Left colon (tissue), 2 donors: ENCODE measurements at regions not wholly inside any gene's neighbourhood (a gene's known extent, or its start where the extent isn't known, plus 50 kb on each side); places are given as distances from the start of the nearest gene placed in this dataset.

Experiments used
- ATAC-seq: fragments of 200-7000 bp; cut with Tn5 transposase; one replicate; pipeline ENCODE4 v1.9.1; 2020; ENCODE audit warnings: mild to moderate bottlenecking, moderate library complexity
- DNase-seq, 2 donors: peaks; one replicate each; pipeline ENCODE4 v3.0.0-alpha.2; 2020
- intact Hi-C, 2 donors: fragments of 100-400 bp; cut with DNase I in 1 of 2; cut with micrococcal nuclease in 1 of 2; formaldehyde crosslinking; loops; one replicate each; pipeline versions ENCODE4 v1.11.2 to v1.14.0; 2022; cut with DNase I, micrococcal nuclease
- donor health status: DM: no; HTN: no; CAD: no.
- donor health status: DM: yes; HTN: yes; CAD: no.

GRCh38 chr10:24793648-24794379, 70.1 kb upstream of the ARHGAP21 start:
- intact Hi-C loops: no loop called here
- DNase-seq: no peak
- ATAC-seq: peak; percentile 74

- intact Hi-C loops: no loop called here
- ATAC-seq: no peak
- no peak for DNase-seq
These were observed 69.0 kb upstream of the ARHGAP21 start for GRCh38 chr10:24792638-24793037.

GRCh38 chr10:24791084-24791726, 67.5 kb upstream of the ARHGAP21 start:
- DNase-seq (no peak), ATAC-seq (no peak)
- intact Hi-C loops: no loop called here

- intact Hi-C loops: no loop called here
- ATAC-seq (no peak), DNase-seq (no peak)
These were observed 66.9 kb upstream of the ARHGAP21 start for GRCh38 chr10:24790599-24790998.

- ATAC-seq (no peak), DNase-seq (no peak)
- intact Hi-C loops: no loop called here
These were observed 66.4 kb upstream of the ARHGAP21 start for GRCh38 chr10:24790073-24790472.

- ATAC-seq (no peak), DNase-seq (no peak)
- intact Hi-C loops: no loop called here
These were observed 61.2 kb upstream of the ARHGAP21 start for GRCh38 chr10:24784923-24785322.

- no peak for DNase-seq
- intact Hi-C loops: no loop called here
These were observed 60.4 kb upstream of the ARHGAP21 start for GRCh38 chr10:24784061-24784460.

GRCh38 chr10:24783504-24783903, 59.8 kb upstream of the ARHGAP21 start:
- intact Hi-C loops: no loop called here
- DNase-seq (no peak), ATAC-seq (no peak)

More at GRCh38 chr10:24784061-24784460, 60.4 kb upstream of the ARHGAP21 start:
- ATAC-seq: no peak

- intact Hi-C loops: no loop called here
- ATAC-seq (no peak), DNase-seq (no peak)
These were observed 56.0 kb upstream of the ARHGAP21 start for GRCh38 chr10:24779737-24780136.

- ATAC-seq: no peak
- intact Hi-C loops: no loop called here
- no peak for DNase-seq
These were observed 54.6 kb upstream of the ARHGAP21 start for GRCh38 chr10:24778298-24778697.

- ATAC-seq (no peak), DNase-seq (no peak)
- intact Hi-C loops: no loop called here
These were observed 53.5 kb upstream of the ARHGAP21 start for GRCh38 chr10:24777196-24777595.

GRCh38 chr10:24773939-24774589, 50.4 kb upstream of the ARHGAP21 start:
- DNase-seq (no peak), ATAC-seq (no peak)
- intact Hi-C loops: no loop called here
